NCI-H2171 treated with DMSO at 0.1 percent for 48 hours (cell line): ENCODE measurements at regions not wholly inside any gene's neighbourhood (a gene's known extent, or its start where the extent isn't known, plus 50 kb on each side); places are given as distances from the start of the nearest gene placed in this dataset.
"Not testable (repeated sequence)": the region's sequence is repeated elsewhere in the genome, so short reads cannot be mapped to it uniquely, and the experiment has no call there.

Experiments
- DNase-seq: peaks from one replicate; lab custom pipeline; 2025; lab: John Stamatoyannopoulos, UW

- DNase-seq, result no peak
Observed at GRCh38 chr13:81025091-81025490, 684.2 kb upstream of the SPRY2 start.

GRCh38 chr13:81021284-81021840, 680.4 kb upstream of the SPRY2 start:
- no peak for DNase-seq

- DNase-seq, result no peak
Observed at GRCh38 chr13:81020010-81020409, 679.1 kb upstream of the SPRY2 start.

GRCh38 chr13:81018936-81019335, 678.0 kb upstream of the SPRY2 start:
- DNase-seq, result no peak

GRCh38 chr13:81017513-81018152, 676.7 kb upstream of the SPRY2 start:
- peak; percentile 60 for DNase-seq

GRCh38 chr13:81012031-81012430, 671.1 kb upstream of the SPRY2 start:
- no peak for DNase-seq

- no peak for DNase-seq
Observed at GRCh38 chr13:81001828-81002385, 661.0 kb upstream of the SPRY2 start.

- not testable (repeated sequence) for DNase-seq
Observed at GRCh38 chr13:80998603-80999002, 657.7 kb upstream of the SPRY2 start.

GRCh38 chr13:80989747-80990146, 648.8 kb upstream of the SPRY2 start:
- DNase-seq, result no peak

- no peak for DNase-seq
Observed at GRCh38 chr13:80989241-80989640, 648.3 kb upstream of the SPRY2 start.

- no peak for DNase-seq
Observed at GRCh38 chr13:80988391-80989151, 647.6 kb upstream of the SPRY2 start.

- peak; percentile 66 for DNase-seq
Observed at GRCh38 chr13:80979035-80979641, 638.2 kb upstream of the SPRY2 start.

GRCh38 chr13:80977168-80977567, 636.2 kb upstream of the SPRY2 start:
- no peak for DNase-seq

GRCh38 chr13:80975903-80976302, 635.0 kb upstream of the SPRY2 start:
- DNase-seq, result no peak

GRCh38 chr13:80973721-80974120, 632.8 kb upstream of the SPRY2 start:
- DNase-seq, result no peak

GRCh38 chr13:80972857-80973478, 632.0 kb upstream of the SPRY2 start:
- no peak for DNase-seq

GRCh38 chr13:80965097-80965496, 624.2 kb upstream of the SPRY2 start:
- no peak for DNase-seq

GRCh38 chr13:80962855-80963254, 621.9 kb upstream of the SPRY2 start:
- no peak for DNase-seq

- no peak for DNase-seq
Observed at GRCh38 chr13:80962173-80962572, 621.2 kb upstream of the SPRY2 start.

- no peak for DNase-seq
Observed at GRCh38 chr13:80957019-80957655, 616.2 kb upstream of the SPRY2 start.

GRCh38 chr13:80955501-80955900, 614.6 kb upstream of the SPRY2 start:
- DNase-seq, result no peak

GRCh38 chr13:80952158-80952557, 611.2 kb upstream of the SPRY2 start:
- DNase-seq, result no peak
